ENCODE measurements at regions not wholly inside any gene's neighbourhood (a gene's known extent, or its start where the extent isn't known, plus 50 kb on each side); places are given as distances from the start of the nearest gene placed in this dataset.

DNA sequence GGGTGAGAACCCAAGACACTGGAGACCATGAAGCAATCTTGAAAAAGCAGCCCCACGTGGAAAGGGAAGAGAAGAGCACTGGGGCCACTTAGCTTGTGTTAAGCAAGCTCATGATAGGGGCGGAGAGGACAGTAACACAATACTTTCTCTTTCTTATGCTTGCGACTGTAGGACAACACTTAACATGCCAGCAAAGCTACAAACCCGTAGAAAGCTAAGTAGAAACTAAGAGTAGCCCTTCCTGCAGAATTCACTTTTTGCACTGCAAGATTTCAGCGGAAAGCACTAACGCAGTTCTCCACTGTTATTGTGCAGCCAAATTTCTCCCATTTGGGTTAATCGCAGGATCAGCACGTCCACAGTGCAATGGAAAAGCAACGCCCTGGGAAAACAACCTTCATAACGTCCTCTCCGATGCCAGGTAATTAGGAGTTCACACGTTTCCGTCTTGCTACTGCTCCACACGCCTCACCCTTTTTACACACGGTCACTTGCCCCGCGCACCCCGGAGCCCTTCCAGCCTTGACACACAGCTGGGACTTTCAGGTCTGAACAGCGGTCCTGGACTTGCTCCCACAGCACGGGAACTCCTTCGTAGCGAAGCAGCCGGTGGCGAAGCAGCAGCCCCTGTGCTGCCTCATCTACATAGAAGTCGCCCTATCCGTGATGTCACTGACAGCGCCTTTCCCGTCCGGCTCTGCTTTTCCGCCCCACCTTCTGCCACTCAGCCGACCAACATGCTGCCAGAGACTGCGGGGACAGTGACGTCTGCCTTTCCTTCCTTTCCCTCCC lies 148.6 kb downstream of the PPIAL4G start (continued):
- TF ChIP-seq MXI1 (IDR thresholded peaks at IDR 0.05; ENCODE audit: low read depth, low read length) (no peak), MEF2A (IDR thresholded peaks at IDR 0.05; ENCODE audit: borderline replicate concordance, low read depth) (no peak)

DNA sequence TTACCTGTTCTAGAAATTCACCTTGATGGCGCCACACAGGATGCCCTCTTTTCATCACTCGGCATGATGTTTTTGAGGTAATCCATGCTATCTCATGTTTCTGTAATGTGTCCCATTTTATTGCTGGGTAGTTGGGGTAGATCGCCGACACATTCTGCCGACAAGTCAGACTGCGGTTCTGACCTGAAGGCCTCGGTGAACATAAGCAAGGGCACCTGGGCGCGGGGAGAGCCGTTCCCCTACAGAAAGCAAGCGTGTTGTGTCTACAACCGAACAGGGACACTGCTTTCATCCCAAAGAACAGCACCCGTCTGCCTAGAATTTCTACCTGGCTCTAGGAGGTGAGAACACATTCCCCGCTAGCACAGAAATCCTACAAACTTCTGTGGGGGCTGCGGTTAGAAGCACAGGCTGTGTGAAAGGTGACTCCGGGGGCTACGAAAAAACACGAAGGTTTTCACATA lies 149.2 kb downstream of the PPIAL4G start:
- H2AFZ ChIP-seq (ENCODE audit: low read depth) = peak overlapping the region; percentile 27
- peaks cover 0 to 6% of the 10 kb centered on the region in 2 experiments; a peak in 1 of 4 replicates for H3K4me1 ChIP-seq (ENCODE audit: control insufficient read depth in 1 of 2, insufficient read depth in 2 of 2, low read depth in 1 of 2, low read length in 1 of 2)
- no peak overlapping the region for H3K27ac ChIP-seq (ENCODE audit: low read depth in 2 of 2, low read length in 1 of 2)
- no peak for TF ChIP-seq TCF12 (IDR thresholded peaks at IDR 0.05)
- TF ChIP-seq NFIC (IDR thresholded peaks at IDR 0.05; ENCODE audit: borderline replicate concordance) = no peak
- TF ChIP-seq RFX5 (IDR thresholded peaks at IDR 0.05; ENCODE audit: low read length) = no peak
- TF ChIP-seq SIN3A (IDR thresholded peaks at IDR 0.05; ENCODE audit: borderline replicate concordance, low read depth, low read length) = no peak
- TF ChIP-seq MXI1 (IDR thresholded peaks at IDR 0.05; ENCODE audit: low read depth, low read length) = no peak
- TF ChIP-seq, protein P1, sequence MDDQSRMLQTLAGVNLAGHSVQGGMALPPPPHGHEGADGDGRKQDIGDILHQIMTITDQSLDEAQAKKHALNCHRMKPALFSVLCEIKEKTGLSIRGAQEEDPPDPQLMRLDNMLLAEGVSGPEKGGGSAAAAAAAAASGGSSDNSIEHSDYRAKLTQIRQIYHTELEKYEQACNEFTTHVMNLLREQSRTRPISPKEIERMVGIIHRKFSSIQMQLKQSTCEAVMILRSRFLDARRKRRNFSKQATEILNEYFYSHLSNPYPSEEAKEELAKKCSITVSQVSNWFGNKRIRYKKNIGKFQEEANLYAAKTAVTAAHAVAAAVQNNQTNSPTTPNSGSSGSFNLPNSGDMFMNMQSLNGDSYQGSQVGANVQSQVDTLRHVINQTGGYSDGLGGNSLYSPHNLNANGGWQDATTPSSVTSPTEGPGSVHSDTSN (IDR thresholded peaks at IDR 0.05) = no peak
- TF ChIP-seq EZH2phosphoT487 (IDR thresholded peaks at IDR 0.05; ENCODE audit: borderline replicate concordance, low read depth) = no peak
- no peak for TF ChIP-seq POLR2AphosphoS5 (IDR thresholded peaks at IDR 0.05; ENCODE audit: low read depth, low read length)
- no peak for TF ChIP-seq FOXJ3 (CRISPR knock-in tag; IDR thresholded peaks at IDR 0.05)
- 10% methylated on average over 11 of the region's 18 CpGs for WGBS (ENCODE audit: low lambda C conversion rate)
- POLR2A ChIA-PET = no interaction called here
- no peak for DNase-seq
- H3K4me2 ChIP-seq = peak overlapping the region; percentile 82
- H3K4me3 ChIP-seq (ENCODE audit: low read depth in 2 of 2, low read length in 1 of 2) = peak overlapping the region; percentile 46 to 62
- H3K9me3 ChIP-seq = 0 out of 2 replicates have a peak, but pooled peaks cover 3% of the 10 kb centered on the region
- peaks cover 66% of the 10 kb centered on the region for H3K27me3 ChIP-seq (ENCODE audit: insufficient read depth)
- H3K9me2 ChIP-seq = no peaks in the 10 kb centered on the region
- CTCF ChIA-PET = no interaction called here
- H4K20me1 ChIP-seq (ENCODE audit: insufficient read depth) = no peaks in the 10 kb centered on the region
- H3K79me2 ChIP-seq (ENCODE audit: insufficient read depth) = no peaks in the 10 kb centered on the region
- no peaks in the 10 kb centered on the region for H3F3A ChIP-seq (replicated peaks; ENCODE audit: insufficient read depth)
- H3K36me3 ChIP-seq (replicated peaks in 1 of 2; ENCODE audit: control insufficient read depth in 1 of 2, insufficient read depth in 2 of 2, low read length in 1 of 2) = no peaks in the 10 kb centered on the region
- no peak overlapping the region for H3K9ac ChIP-seq

DNA sequence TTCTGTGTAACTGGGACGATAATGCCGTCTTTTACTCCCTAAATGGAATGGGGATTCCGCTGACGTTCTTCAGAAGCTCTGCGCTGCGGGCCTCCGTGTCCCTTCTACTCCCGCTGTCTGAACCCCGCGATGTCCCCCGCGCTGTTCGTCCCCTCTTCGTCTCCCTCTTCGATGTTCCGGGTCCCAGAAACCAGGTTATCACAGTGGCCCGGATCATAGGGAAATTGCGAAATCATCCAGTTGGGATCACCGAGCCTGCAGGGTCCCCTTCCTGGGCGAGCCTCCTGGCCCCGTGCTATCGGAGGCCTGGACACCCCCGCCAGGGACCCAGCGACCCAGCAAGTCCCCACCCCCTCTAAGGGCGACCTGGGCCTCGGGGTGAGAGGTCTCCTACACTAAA lies 154.2 kb downstream of the PPIAL4G start:
- Histone ChIP-seq H3K36me3 (replicated peaks in 1 of 2; ENCODE audit: control insufficient read depth in 1 of 2, insufficient read depth in 2 of 2, low read length in 1 of 2) (no peaks in the 10 kb centered on the region), H3K4me1 (ENCODE audit: control insufficient read depth in 1 of 2, insufficient read depth in 2 of 2, low read depth in 1 of 2, low read length in 1 of 2) (peaks cover 0 to under 1% of the 10 kb centered on the region in 2 experiments; a peak in 1 of 4 replicates), H3K9ac (no peak overlapping the region), H3K9me2 (no peaks in the 10 kb centered on the region), H3K79me2 (ENCODE audit: insufficient read depth) (no peaks in the 10 kb centered on the region), H4K20me1 (ENCODE audit: insufficient read depth) (no peaks in the 10 kb centered on the region), H3K9me3 (0 out of 2 replicates have a peak, but pooled peaks cover 3% of the 10 kb centered on the region), H3F3A (replicated peaks; ENCODE audit: insufficient read depth) (no peaks in the 10 kb centered on the region), H3K4me3 (ENCODE audit: low read depth in 2 of 2, low read length in 1 of 2) (no peak overlapping the region), H3K27ac (ENCODE audit: low read depth in 2 of 2, low read length in 1 of 2) (no peak overlapping the region), H3K4me2 (no peak overlapping the region), H3K27me3 (ENCODE audit: insufficient read depth) (peaks cover 43% of the 10 kb centered on the region), H2AFZ (ENCODE audit: low read depth) (no peak overlapping the region)
- DNase-seq = no peak
- 48% methylated on average over 25 of the region's 26 CpGs for WGBS (ENCODE audit: low lambda C conversion rate)
- ChIA-PET CTCF (no interaction called here), POLR2A (no interaction called here)
- TF ChIP-seq, protein P2, sequence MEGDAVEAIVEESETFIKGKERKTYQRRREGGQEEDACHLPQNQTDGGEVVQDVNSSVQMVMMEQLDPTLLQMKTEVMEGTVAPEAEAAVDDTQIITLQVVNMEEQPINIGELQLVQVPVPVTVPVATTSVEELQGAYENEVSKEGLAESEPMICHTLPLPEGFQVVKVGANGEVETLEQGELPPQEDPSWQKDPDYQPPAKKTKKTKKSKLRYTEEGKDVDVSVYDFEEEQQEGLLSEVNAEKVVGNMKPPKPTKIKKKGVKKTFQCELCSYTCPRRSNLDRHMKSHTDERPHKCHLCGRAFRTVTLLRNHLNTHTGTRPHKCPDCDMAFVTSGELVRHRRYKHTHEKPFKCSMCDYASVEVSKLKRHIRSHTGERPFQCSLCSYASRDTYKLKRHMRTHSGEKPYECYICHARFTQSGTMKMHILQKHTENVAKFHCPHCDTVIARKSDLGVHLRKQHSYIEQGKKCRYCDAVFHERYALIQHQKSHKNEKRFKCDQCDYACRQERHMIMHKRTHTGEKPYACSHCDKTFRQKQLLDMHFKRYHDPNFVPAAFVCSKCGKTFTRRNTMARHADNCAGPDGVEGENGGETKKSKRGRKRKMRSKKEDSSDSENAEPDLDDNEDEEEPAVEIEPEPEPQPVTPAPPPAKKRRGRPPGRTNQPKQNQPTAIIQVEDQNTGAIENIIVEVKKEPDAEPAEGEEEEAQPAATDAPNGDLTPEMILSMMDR (IDR thresholded peaks at IDR 0.05) = no peak
- no peak for TF ChIP-seq EP300 (IDR thresholded peaks at IDR 0.05; ENCODE audit: borderline replicate concordance in 1 of 2, low read depth in 1 of 2, low read length in 1 of 2)
- TF ChIP-seq SIN3A (IDR thresholded peaks at IDR 0.05; ENCODE audit: borderline replicate concordance, low read depth, low read length) = no peak
- TF ChIP-seq JUND (IDR thresholded peaks at IDR 0.05) = no peak
- TF ChIP-seq RAD21 (IDR thresholded peaks at IDR 0.05; ENCODE audit: low read length) = no peak
- TF ChIP-seq RFX5 (IDR thresholded peaks at IDR 0.05; ENCODE audit: low read length) = no peak
- no peak for TF ChIP-seq ELF1 (IDR thresholded peaks at IDR 0.05)
- TF ChIP-seq NFIC (IDR thresholded peaks at IDR 0.05; ENCODE audit: borderline replicate concordance) = no peak
- no peak for TF ChIP-seq TAF1 (IDR thresholded peaks at IDR 0.05; ENCODE audit: borderline replicate concordance, low read depth, low read length)
- TF ChIP-seq POLR2AphosphoS5 (IDR thresholded peaks at IDR 0.05; ENCODE audit: low read depth, low read length) = no peak
- no peak for TF ChIP-seq YY1 (IDR thresholded peaks at IDR 0.05; ENCODE audit: low read depth)
- TF ChIP-seq NRF1 (IDR thresholded peaks at IDR 0.05; ENCODE audit: low read depth, low read length) = no peak
- TF ChIP-seq GATA2 (CRISPR knock-in tag; IDR thresholded peaks at IDR 0.05) = no peak
- no peak for TF ChIP-seq TCF12 (IDR thresholded peaks at IDR 0.05)
- no peak for TF ChIP-seq RCOR1 (IDR thresholded peaks at IDR 0.05; ENCODE audit: low read length)

Data from SK-N-SH (cell line).